ENCODE measurements at regions not wholly inside any gene's neighbourhood (a gene's known extent, or its start where the extent isn't known, plus 50 kb on each side); places are given as distances from the start of the nearest gene placed in this dataset.

GRCh38 chr3:1963896-1964295 is 134.8 kb upstream of the CNTN4 start:
- TF ChIP-seq POLR2A (IDR thresholded peaks at IDR 0.05): no peak
- TF ChIP-seq CTCF (IDR thresholded peaks at IDR 0.05): no peak

All from adrenal gland (tissue), 5 donors.